22Rv1 (cell line): ENCODE measurements at regions not wholly inside any gene's neighbourhood (a gene's known extent, or its start where the extent isn't known, plus 50 kb on each side); places are given as distances from the start of the nearest gene placed in this dataset.

ENCODE experiments used
- CTCF ChIP-seq: fragments of 450-650 bp; IDR thresholded peaks from 2 replicates; pipeline ENCODE4 v1.5.1; 2017; ENCODE audit warnings: mild to moderate bottlenecking
- ZFX ChIP-seq: fragments of 450-650 bp; IDR thresholded peaks from 2 replicates; pipeline ENCODE4 v1.6.1; 2017; ENCODE audit warnings: antibody characterized with exemption, borderline replicate concordance

DNA sequence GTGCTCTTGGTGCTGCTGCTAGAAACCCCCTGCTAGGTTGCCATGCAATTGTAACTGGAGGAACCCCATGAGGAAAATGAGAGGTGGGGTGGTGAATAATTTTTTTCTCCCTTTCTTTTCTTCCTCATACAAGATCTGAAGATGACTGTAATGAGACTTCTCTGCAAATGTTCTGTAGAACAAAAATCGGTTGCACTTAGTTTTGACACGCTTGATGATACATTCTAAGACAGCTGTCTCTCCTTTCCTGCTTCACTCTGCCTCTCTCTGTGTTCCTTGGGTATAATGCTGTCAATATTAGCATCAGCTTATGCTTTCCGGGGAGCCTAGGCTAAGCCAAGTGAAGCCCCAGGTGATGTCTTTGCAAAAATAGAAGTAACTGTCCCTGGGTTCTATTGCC lies 721.5 kb downstream of the POM121L12 start:
- TF ChIP-seq CTCF: no peak
- no peak for TF ChIP-seq ZFX
